ENCODE measurements at regions not wholly inside any gene's neighbourhood (a gene's known extent, or its start where the extent isn't known, plus 50 kb on each side); places are given as distances from the start of the nearest gene placed in this dataset.

- TF ChIP-seq CTCF (IDR thresholded peaks at IDR 0.05; ENCODE audit: low read length) = no peak
- TF ChIP-seq EZH2 (IDR thresholded peaks at IDR 0.05; ENCODE audit: borderline replicate concordance, low read length) = no peak
Observed at GRCh38 chr3:144314946-144315345, 343.3 kb downstream of the DIPK2A start.
